ENCODE measurements at regions not wholly inside any gene's neighbourhood (a gene's known extent, or its start where the extent isn't known, plus 50 kb on each side); places are given as distances from the start of the nearest gene placed in this dataset.

GRCh38 chr7:118627467-118627866 is 403.0 kb downstream of the ANKRD7 start:
- Histone ChIP-seq H3K36me3 (ENCODE audit: control insufficient read depth in 4 of 4, insufficient read depth in 3 of 4, low read depth in 1 of 4, low read length in 3 of 4) (no peaks in the 10 kb centered on the region), H3K9me3 (ENCODE audit: control insufficient read depth in 4 of 4, low read length in 3 of 4) (peaks cover 4 to 13% (median 5%) of the 10 kb centered on the region in 4 donors), H3K4me3 (ENCODE audit: low read depth in 1 of 3, low read length in 3 of 3) (no peak overlapping the region), H3K9ac (ENCODE audit: low read depth in 1 of 2, low read length in 2 of 2) (no peak overlapping the region), H3K27ac (ENCODE audit: low read depth in 1 of 2, low read length in 2 of 2) (no peak overlapping the region), H3K27me3 (ENCODE audit: control insufficient read depth in 4 of 4, insufficient read depth in 4 of 4, low read length in 3 of 4) (no peaks in the 10 kb centered on the region), H3K4me1 (ENCODE audit: control insufficient read depth in 4 of 4, insufficient read depth in 4 of 4, low read length in 3 of 4) (no peaks in the 10 kb centered on the region)
- TF ChIP-seq GABPA (IDR thresholded peaks at IDR 0.05 in 1 of 2, conservative IDR thresholded peaks at IDR 0.05 in 1 of 2) (no peak), EGR1 (IDR thresholded peaks at IDR 0.05; ENCODE audit: low read depth in 2 of 2) (no peak), RXRA (IDR thresholded peaks at IDR 0.05) (no peak), FOXA1 (IDR thresholded peaks at IDR 0.05) (no peak), SP1 (IDR thresholded peaks at IDR 0.05) (no peak), HNF4A (conservative IDR thresholded peaks at IDR 0.05) (no peak), HNF4G (IDR thresholded peaks at IDR 0.05) (no peak), NR2F2 (IDR thresholded peaks at IDR 0.05) (no peak), RAD21 (IDR thresholded peaks at IDR 0.05) (no peak), ATF3 (IDR thresholded peaks at IDR 0.05) (no peak), MAX (IDR thresholded peaks at IDR 0.05) (no peak), TAF1 (conservative IDR thresholded peaks at IDR 0.05) (no peak), YY1 (IDR thresholded peaks at IDR 0.05) (no peak), CTCF (IDR thresholded peaks at IDR 0.05; ENCODE audit: low read depth, low read length, missing input control) (no peak), ZBTB33 (IDR thresholded peaks at IDR 0.05) (no peak), FOXA2 (IDR thresholded peaks at IDR 0.05) (no peak), REST (IDR thresholded peaks at IDR 0.05) (no peak), JUND (IDR thresholded peaks at IDR 0.05) (no peak)
- 84% methylated on average over 8 of the region's 8 CpGs for WGBS
- no peak for DNase-seq (ENCODE audit: low spot score)

All from liver (tissue), 8 donors.